Endothelial cell (in vitro differentiated cells): ENCODE measurements at regions not wholly inside any gene's neighbourhood (a gene's known extent, or its start where the extent isn't known, plus 50 kb on each side); places are given as distances from the start of the nearest gene placed in this dataset.

Experiments used
- DNase-seq: peaks from one replicate; pipeline ENCODE4 v3.0.0; 2021; ENCODE audit warnings: low spot score
- H3K27ac Mint-ChIP-seq: one replicate; pipeline ENCODE4 v1.8.0; 2021; ENCODE audit warnings: mixed read lengths, inconsistent platforms; ENCODE audit not compliant: unreplicated experiment
- H3K27me3 Mint-ChIP-seq: one replicate; pipeline ENCODE4 v1.8.0; 2021; ENCODE audit warnings: mild to moderate bottlenecking, moderate library complexity, mixed read lengths, inconsistent platforms; ENCODE audit not compliant: unreplicated experiment
- H3K36me3 Mint-ChIP-seq: one replicate; pipeline ENCODE4 v1.8.0; 2021; ENCODE audit warnings: mild to moderate bottlenecking, low read depth, mixed read lengths, inconsistent platforms; ENCODE audit not compliant: unreplicated experiment
- H3K4me1 Mint-ChIP-seq: one replicate; pipeline ENCODE4 v1.8.0; 2021; ENCODE audit warnings: mild to moderate bottlenecking, mixed read lengths, inconsistent platforms; ENCODE audit not compliant: unreplicated experiment
- H3K4me3 Mint-ChIP-seq: one replicate; pipeline ENCODE4 v1.8.0; 2021; ENCODE audit warnings: mild to moderate bottlenecking, mixed read lengths, inconsistent platforms; ENCODE audit not compliant: unreplicated experiment
- H3K9me3 Mint-ChIP-seq: one replicate; pipeline ENCODE4 v1.8.0; 2021; ENCODE audit warnings: mixed read lengths, inconsistent platforms; ENCODE audit not compliant: unreplicated experiment
- TF ChIP-seq, protein P1 (sequence below): fragments of 200-600 bp; sonication (generic); IDR thresholded peaks from one replicate; pipeline ENCODE4 v1.5.0; 2021; ENCODE audit warnings: antibody characterized with exemption; ENCODE audit not compliant: unreplicated experiment

DNA sequence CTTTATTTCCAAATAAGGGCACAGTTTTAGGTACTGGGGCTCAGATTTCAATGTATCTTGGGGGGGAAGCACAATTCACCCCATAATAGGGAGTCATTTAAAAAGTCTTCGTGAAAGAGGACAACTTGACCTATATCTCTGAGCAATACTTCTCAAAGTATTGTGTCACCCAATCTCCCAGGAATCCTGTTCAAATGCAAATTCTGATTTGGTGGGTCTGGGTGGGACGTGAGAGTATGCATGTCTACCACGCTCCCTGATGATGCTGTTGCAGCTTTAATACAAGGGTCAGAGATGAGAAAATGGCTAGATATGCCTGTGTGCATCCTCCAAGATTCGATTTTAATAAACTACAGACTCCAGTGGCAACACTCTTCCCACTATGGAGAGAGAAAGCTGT, 514.8 kb downstream of the BCOR start:
- no peaks in the 10 kb centered on the region for H3K4me1 Mint-ChIP-seq
- H3K4me3 Mint-ChIP-seq = no peak overlapping the region
- no peak for DNase-seq
- no peak overlapping the region for H3K27ac Mint-ChIP-seq
- no peaks in the 10 kb centered on the region for H3K9me3 Mint-ChIP-seq
- TF ChIP-seq, protein P1, sequence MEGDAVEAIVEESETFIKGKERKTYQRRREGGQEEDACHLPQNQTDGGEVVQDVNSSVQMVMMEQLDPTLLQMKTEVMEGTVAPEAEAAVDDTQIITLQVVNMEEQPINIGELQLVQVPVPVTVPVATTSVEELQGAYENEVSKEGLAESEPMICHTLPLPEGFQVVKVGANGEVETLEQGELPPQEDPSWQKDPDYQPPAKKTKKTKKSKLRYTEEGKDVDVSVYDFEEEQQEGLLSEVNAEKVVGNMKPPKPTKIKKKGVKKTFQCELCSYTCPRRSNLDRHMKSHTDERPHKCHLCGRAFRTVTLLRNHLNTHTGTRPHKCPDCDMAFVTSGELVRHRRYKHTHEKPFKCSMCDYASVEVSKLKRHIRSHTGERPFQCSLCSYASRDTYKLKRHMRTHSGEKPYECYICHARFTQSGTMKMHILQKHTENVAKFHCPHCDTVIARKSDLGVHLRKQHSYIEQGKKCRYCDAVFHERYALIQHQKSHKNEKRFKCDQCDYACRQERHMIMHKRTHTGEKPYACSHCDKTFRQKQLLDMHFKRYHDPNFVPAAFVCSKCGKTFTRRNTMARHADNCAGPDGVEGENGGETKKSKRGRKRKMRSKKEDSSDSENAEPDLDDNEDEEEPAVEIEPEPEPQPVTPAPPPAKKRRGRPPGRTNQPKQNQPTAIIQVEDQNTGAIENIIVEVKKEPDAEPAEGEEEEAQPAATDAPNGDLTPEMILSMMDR = no peak
- no peaks in the 10 kb centered on the region for H3K27me3 Mint-ChIP-seq
- H3K36me3 Mint-ChIP-seq = no peaks in the 10 kb centered on the region

DNA sequence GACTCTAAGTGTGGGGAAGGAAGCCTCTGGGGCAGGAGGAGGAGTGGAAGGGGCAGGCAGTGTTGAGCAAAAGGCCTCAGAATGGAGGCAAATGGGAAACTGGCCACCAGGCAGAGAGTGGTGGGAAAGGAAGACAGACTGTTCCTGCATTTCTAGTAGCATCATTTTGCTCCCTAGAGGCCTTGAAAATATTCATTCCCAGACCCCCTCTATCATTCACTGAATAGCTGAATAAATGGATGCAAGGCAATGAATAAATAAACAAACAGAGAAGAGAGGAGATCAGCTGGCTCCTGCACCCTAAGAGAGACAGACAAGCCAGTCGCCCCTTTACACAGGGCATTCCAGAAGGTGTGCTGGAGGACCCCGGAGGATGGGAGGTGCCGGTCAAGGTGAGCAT, 511.9 kb downstream of the BCOR start:
- TF ChIP-seq, protein P1 = no peak
- Mint-ChIP-seq H3K4me1 (no peaks in the 10 kb centered on the region), H3K27ac (no peak overlapping the region), H3K9me3 (no peaks in the 10 kb centered on the region), H3K36me3 (no peaks in the 10 kb centered on the region), H3K4me3 (no peak overlapping the region), H3K27me3 (no peaks in the 10 kb centered on the region)
- no peak for DNase-seq

DNA sequence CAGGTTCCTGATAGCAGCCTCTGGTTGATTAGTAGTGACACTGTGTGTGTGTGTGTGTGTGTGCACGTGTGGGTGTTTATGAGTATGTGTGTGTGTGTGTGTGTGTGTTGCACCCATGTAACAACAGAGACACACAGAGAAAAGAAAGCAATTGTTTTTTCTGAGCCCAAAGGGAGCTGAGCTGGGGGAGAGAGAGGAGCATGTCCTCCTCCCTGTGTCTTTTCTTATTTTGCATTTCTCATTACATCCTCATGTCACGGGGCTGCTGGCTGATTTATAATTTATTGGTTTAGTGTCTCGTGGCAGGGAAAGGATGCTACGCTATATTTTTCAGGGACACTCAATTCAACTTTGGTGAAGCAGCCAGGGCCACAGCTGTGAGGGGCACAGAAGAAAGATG, 511.4 kb downstream of the BCOR start:
- Mint-ChIP-seq H3K36me3 (no peaks in the 10 kb centered on the region), H3K27ac (no peak overlapping the region), H3K27me3 (no peaks in the 10 kb centered on the region), H3K4me3 (no peak overlapping the region), H3K9me3 (no peaks in the 10 kb centered on the region), H3K4me1 (no peaks in the 10 kb centered on the region)
- TF ChIP-seq, protein P1 = no peak
- no peak for DNase-seq

DNA sequence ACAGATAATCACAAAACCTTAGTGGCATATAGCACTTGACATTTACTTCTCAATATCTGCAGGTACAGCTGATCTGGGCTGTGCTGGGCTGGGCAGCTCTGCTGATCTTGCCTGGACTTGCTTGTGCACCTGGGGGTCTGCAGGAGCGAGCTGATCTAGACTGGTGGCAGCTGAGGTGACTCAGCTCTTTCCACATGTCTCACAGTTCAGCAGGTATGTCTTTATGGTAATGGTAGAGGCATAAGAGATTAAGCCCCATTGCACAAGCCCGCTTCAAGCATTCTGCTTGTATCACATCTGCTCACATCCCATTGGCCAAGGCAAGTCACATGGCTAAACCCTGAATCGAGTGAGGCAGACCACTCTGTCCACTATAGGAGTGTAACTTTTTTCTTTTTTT, 506.7 kb downstream of the BCOR start:
- H3K36me3 Mint-ChIP-seq = no peaks in the 10 kb centered on the region

DNA sequence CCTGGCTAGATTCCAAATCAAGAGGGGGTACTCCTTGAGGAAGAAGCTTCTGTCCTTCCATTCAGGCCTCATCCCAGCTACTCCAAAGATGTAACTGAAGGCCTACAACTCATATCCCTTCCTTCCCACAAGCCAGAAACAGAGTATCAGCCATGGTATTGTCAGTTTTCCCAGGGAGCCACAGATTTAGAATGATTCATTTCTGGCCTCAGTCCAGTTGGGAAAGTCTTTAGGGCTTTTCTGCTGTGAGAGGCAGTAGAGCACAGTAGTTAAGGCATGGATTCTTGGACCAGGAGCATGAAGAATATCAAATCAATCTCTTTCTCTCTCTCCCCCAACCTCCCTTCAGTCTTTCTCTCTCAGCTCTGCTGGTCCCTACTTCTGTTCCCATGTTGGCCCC, 505.0 kb downstream of the BCOR start:
- Mint-ChIP-seq H3K27me3 (no peaks in the 10 kb centered on the region), H3K27ac (no peak overlapping the region), H3K4me3 (no peak overlapping the region), H3K36me3 (no peaks in the 10 kb centered on the region), H3K9me3 (no peaks in the 10 kb centered on the region), H3K4me1 (no peaks in the 10 kb centered on the region)
- no peak for DNase-seq
- TF ChIP-seq, protein P1 = no peak

More for the DNA sequence above, 506.7 kb downstream of the BCOR start:
- TF ChIP-seq, protein P1 = no peak
- Mint-ChIP-seq H3K4me3 (no peak overlapping the region), H3K27me3 (no peaks in the 10 kb centered on the region), H3K9me3 (no peaks in the 10 kb centered on the region), H3K27ac (no peak overlapping the region), H3K4me1 (no peaks in the 10 kb centered on the region)
- DNase-seq = no peak
